Tibial nerve (tissue), 3 donors: ENCODE measurements at regions not wholly inside any gene's neighbourhood (a gene's known extent, or its start where the extent isn't known, plus 50 kb on each side); places are given as distances from the start of the nearest gene placed in this dataset.

ENCODE experiments used
- POLR2A ChIP-seq, 2 donors: fragments of 450-650 bp; IDR thresholded peaks; one replicate each; pipeline ENCODE4 v1.6.1; 2017; ENCODE audit warnings: antibody characterized with exemption in 2 of 2, mild to moderate bottlenecking in 2 of 2, moderate library complexity in 2 of 2
- TF ChIP-seq, protein P1 (sequence below), 5 experiments: fragments of 200-600 bp in 3 of 5; fragments of 450-650 bp in 2 of 5; sonication (generic) in 3 of 5; IDR thresholded peaks; one replicate each; pipeline ENCODE4 v1.5.1; 2016 to 2019; ENCODE audit warnings: antibody characterized with exemption in 5 of 5, mild to moderate bottlenecking in 3 of 5, moderate library complexity in 2 of 5

DNA sequence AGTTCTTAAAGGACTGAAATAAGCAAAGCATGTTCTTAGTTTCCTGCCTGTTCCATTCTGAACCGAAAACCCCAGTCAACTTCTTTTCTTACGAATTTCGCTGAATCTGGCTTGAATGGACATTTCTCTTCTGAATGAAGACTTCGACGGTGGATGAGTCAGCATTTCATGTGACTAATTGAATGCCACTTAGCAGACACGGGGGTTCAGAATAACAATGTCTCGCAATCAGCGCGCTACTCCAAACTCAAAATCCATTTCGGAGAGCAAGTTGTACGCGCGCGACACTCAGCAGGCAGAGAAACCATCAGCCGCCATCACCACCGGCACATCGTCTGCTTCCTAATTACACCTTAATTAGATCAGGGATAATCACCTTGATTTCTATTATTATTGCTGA, 239.0 kb upstream of the KLF6 start:
- TF ChIP-seq, protein P1, sequence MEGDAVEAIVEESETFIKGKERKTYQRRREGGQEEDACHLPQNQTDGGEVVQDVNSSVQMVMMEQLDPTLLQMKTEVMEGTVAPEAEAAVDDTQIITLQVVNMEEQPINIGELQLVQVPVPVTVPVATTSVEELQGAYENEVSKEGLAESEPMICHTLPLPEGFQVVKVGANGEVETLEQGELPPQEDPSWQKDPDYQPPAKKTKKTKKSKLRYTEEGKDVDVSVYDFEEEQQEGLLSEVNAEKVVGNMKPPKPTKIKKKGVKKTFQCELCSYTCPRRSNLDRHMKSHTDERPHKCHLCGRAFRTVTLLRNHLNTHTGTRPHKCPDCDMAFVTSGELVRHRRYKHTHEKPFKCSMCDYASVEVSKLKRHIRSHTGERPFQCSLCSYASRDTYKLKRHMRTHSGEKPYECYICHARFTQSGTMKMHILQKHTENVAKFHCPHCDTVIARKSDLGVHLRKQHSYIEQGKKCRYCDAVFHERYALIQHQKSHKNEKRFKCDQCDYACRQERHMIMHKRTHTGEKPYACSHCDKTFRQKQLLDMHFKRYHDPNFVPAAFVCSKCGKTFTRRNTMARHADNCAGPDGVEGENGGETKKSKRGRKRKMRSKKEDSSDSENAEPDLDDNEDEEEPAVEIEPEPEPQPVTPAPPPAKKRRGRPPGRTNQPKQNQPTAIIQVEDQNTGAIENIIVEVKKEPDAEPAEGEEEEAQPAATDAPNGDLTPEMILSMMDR (IDR thresholded peaks at IDR 0.05), result no peak
- no peak for TF ChIP-seq POLR2A (IDR thresholded peaks at IDR 0.05)
